HepG2 (cell line): ENCODE measurements at regions not wholly inside any gene's neighbourhood (a gene's known extent, or its start where the extent isn't known, plus 50 kb on each side); places are given as distances from the start of the nearest gene placed in this dataset.
A peak's percentile ranks its signal among the peaks of the same experiment; 100 is the strongest.

Experiments used
- BRCA1 ChIP-seq: sonication (generic); formaldehyde crosslinking; IDR thresholded peaks from 2 replicates; pipeline ENCODE4 v1.4.0; 2020; ENCODE audit warnings: missing genetic modification reagents
- CAMTA2 ChIP-seq: sonication (generic); formaldehyde crosslinking; IDR thresholded peaks from 2 replicates; pipeline ENCODE4 v1.4.0; 2020; ENCODE audit warnings: mild to moderate bottlenecking, missing genetic modification reagents, borderline replicate concordance
- FOXK2 ChIP-seq: fragments of 450-650 bp; IDR thresholded peaks from 2 replicates; pipeline ENCODE4 v1.6.1; 2016
- GABPB1 ChIP-seq: IDR thresholded peaks from 2 replicates; pipeline ENCODE4 v1.6.1; 2016; ENCODE audit warnings: mild to moderate bottlenecking, missing genetic modification reagents, moderate library complexity, missing compliant biosample characterization
- HNRNPLL ChIP-seq: fragments of 200-400 bp; formaldehyde crosslinking; IDR thresholded peaks from 2 replicates; pipeline ENCODE4 v1.6.1; 2017; ENCODE audit warnings: mild to moderate bottlenecking, low read depth, low read length; ENCODE audit not compliant: poor library complexity, severe bottlenecking
- KAT2B ChIP-seq: fragments of 150-350 bp; IDR thresholded peaks from 2 replicates; pipeline ENCODE4 v1.6.1; 2014; ENCODE audit warnings: low read depth, low read length, borderline replicate concordance
- MEF2D ChIP-seq: sonication (generic); formaldehyde crosslinking; IDR thresholded peaks from 2 replicates; pipeline ENCODE4 v1.5.1; 2020; ENCODE audit warnings: mild to moderate bottlenecking, missing genetic modification reagents
- MIXL1 ChIP-seq: IDR thresholded peaks from 2 replicates; pipeline ENCODE4 v1.6.1; 2016
- MTA3 ChIP-seq: sonication (generic); formaldehyde crosslinking; IDR thresholded peaks from 2 replicates; pipeline ENCODE4 v1.4.0; 2020; ENCODE audit warnings: missing genetic modification reagents
- MYNN ChIP-seq: sonication (generic); formaldehyde crosslinking; IDR thresholded peaks from 2 replicates; pipeline ENCODE4 v1.4.0; 2020; ENCODE audit warnings: mild to moderate bottlenecking, low read depth, missing genetic modification reagents
- SPEN ChIP-seq: sonication (generic); formaldehyde crosslinking; IDR thresholded peaks from 2 replicates; pipeline ENCODE4 v1.5.1; 2020; ENCODE audit warnings: low read depth, mild to moderate bottlenecking, missing genetic modification reagents
- ZBTB7B ChIP-seq: sonication (generic); formaldehyde crosslinking; IDR thresholded peaks from 2 replicates; pipeline ENCODE4 v1.4.0; 2020; ENCODE audit warnings: missing genetic modification reagents
- ZNF256 ChIP-seq: sonication (generic); formaldehyde crosslinking; conservative IDR thresholded peaks from 2 replicates; pipeline ENCODE4 v1.4.0; 2020; ENCODE audit warnings: missing genetic modification reagents
- ZNF430 ChIP-seq: sonication (generic); formaldehyde crosslinking; IDR thresholded peaks from 2 replicates; pipeline ENCODE4 v1.9.0; 2021; ENCODE audit warnings: mild to moderate bottlenecking, missing genetic modification reagents
- ZNF552 ChIP-seq: sonication (generic); formaldehyde crosslinking; IDR thresholded peaks from 2 replicates; pipeline ENCODE4 v1.9.0; 2022; ENCODE audit warnings: missing genetic modification reagents, mild to moderate bottlenecking, borderline replicate concordance
- ZNF660 ChIP-seq: sonication (generic); formaldehyde crosslinking; IDR thresholded peaks from 2 replicates; pipeline ENCODE4 v1.5.1; 2020; ENCODE audit warnings: mild to moderate bottlenecking, low read depth, missing genetic modification reagents, borderline replicate concordance
- ZNF772 ChIP-seq: sonication (generic); formaldehyde crosslinking; IDR thresholded peaks from 2 replicates; pipeline ENCODE4 v1.5.0; 2020; ENCODE audit warnings: mild to moderate bottlenecking, missing genetic modification reagents
- ZNF841 ChIP-seq: sonication (generic); formaldehyde crosslinking; IDR thresholded peaks from 2 replicates; pipeline ENCODE4 v1.8.1; 2023; ENCODE audit warnings: missing genetic modification reagents, borderline replicate concordance
- ZNF883 ChIP-seq: sonication (generic); formaldehyde crosslinking; IDR thresholded peaks from 2 replicates; pipeline ENCODE4 v1.5.1; 2020; ENCODE audit warnings: mild to moderate bottlenecking, missing genetic modification reagents; ENCODE audit errors: not compliant biosample characterization
- TF ChIP-seq, protein P1 (sequence below): sonication (generic); formaldehyde crosslinking; IDR thresholded peaks from 2 replicates; pipeline ENCODE4 v1.4.0; 2020; ENCODE audit warnings: mild to moderate bottlenecking, missing genetic modification reagents, borderline replicate concordance
- TF ChIP-seq, protein P2 (sequence below): sonication (generic); formaldehyde crosslinking; IDR thresholded peaks from 2 replicates; pipeline ENCODE4 v1.4.0; 2020; ENCODE audit warnings: mild to moderate bottlenecking, missing genetic modification reagents
- TF ChIP-seq, protein P3 (sequence below): sonication (generic); formaldehyde crosslinking; IDR thresholded peaks from 2 replicates; pipeline ENCODE4 v1.4.0; 2020; ENCODE audit warnings: missing genetic modification reagents
- TF ChIP-seq, protein P4 (sequence below): sonication (generic); formaldehyde crosslinking; IDR thresholded peaks from 2 replicates; pipeline ENCODE4 v1.9.0; 2022; ENCODE audit warnings: missing genetic modification reagents, mild to moderate bottlenecking, borderline replicate concordance
- TF ChIP-seq, protein P5 (sequence below): sonication (generic); formaldehyde crosslinking; IDR thresholded peaks from 2 replicates; pipeline ENCODE4 v1.5.1; 2020; ENCODE audit warnings: mild to moderate bottlenecking, missing genetic modification reagents, moderate library complexity
- TF ChIP-seq, protein P6 (sequence below): sonication (generic); formaldehyde crosslinking; IDR thresholded peaks from 2 replicates; pipeline ENCODE4 v1.9.0; 2021; ENCODE audit warnings: missing genetic modification reagents, mild to moderate bottlenecking, borderline replicate concordance

DNA sequence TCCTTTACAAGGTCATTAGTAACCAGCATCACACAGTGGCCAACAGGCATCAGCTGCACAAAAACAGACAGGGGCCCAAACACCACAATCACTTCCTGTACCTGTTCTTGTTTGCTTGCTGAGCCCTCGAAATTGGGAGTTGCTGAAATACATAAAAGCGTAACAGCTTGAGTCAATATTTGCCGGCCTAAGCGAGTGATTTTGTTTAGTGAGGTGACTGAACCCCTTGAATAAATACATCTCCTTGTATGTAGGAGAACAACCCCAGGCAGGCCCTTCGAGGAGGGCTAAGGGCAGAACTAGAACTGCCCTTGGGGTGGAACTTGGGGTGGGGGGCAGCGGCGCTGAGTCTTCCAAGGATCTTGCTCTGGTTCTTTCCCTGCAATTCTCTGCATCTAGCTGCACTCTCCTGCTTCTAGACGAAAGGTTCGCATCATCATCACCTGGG is 502.5 kb downstream of the RASEF start (continued):
- TF ChIP-seq SPEN (CRISPR knock-in tag): peak; percentile 49; the same call in 1 of the 2 replicates
- TF ChIP-seq, protein P1, sequence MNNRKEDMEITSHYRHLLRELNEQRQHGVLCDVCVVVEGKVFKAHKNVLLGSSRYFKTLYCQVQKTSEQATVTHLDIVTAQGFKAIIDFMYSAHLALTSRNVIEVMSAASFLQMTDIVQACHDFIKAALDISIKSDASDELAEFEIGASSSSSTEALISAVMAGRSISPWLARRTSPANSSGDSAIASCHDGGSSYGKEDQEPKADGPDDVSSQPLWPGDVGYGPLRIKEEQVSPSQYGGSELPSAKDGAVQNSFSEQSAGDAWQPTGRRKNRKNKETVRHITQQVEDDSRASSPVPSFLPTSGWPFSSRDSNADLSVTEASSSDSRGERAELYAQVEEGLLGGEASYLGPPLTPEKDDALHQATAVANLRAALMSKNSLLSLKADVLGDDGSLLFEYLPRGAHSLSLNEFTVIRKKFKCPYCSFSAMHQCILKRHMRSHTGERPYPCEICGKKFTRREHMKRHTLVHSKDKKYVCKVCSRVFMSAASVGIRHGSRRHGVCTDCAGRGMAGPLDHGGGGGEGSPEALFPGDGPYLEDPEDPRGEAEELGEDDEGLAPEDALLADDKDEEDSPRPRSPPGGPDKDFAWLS (CRISPR knock-in tag): no peak
- TF ChIP-seq MTA3 (CRISPR knock-in tag): no peak
- TF ChIP-seq, protein P2, sequence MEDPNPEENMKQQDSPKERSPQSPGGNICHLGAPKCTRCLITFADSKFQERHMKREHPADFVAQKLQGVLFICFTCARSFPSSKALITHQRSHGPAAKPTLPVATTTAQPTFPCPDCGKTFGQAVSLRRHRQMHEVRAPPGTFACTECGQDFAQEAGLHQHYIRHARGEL (CRISPR knock-in tag): no peak
- TF ChIP-seq ZNF772 (CRISPR knock-in tag): 0 out of 2 replicates have a peak, but pooled peaks have one; percentile 46
- TF ChIP-seq, protein P3, sequence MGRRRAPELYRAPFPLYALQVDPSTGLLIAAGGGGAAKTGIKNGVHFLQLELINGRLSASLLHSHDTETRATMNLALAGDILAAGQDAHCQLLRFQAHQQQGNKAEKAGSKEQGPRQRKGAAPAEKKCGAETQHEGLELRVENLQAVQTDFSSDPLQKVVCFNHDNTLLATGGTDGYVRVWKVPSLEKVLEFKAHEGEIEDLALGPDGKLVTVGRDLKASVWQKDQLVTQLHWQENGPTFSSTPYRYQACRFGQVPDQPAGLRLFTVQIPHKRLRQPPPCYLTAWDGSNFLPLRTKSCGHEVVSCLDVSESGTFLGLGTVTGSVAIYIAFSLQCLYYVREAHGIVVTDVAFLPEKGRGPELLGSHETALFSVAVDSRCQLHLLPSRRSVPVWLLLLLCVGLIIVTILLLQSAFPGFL (CRISPR knock-in tag): no peak
- TF ChIP-seq FOXK2: no peak
- TF ChIP-seq ZNF660 (CRISPR knock-in tag): no peak
- TF ChIP-seq, protein P4, sequence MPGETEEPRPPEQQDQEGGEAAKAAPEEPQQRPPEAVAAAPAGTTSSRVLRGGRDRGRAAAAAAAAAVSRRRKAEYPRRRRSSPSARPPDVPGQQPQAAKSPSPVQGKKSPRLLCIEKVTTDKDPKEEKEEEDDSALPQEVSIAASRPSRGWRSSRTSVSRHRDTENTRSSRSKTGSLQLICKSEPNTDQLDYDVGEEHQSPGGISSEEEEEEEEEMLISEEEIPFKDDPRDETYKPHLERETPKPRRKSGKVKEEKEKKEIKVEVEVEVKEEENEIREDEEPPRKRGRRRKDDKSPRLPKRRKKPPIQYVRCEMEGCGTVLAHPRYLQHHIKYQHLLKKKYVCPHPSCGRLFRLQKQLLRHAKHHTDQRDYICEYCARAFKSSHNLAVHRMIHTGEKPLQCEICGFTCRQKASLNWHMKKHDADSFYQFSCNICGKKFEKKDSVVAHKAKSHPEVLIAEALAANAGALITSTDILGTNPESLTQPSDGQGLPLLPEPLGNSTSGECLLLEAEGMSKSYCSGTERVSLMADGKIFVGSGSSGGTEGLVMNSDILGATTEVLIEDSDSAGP (CRISPR knock-in tag): no peak
- no peak for TF ChIP-seq KAT2B
- TF ChIP-seq ZNF256 (CRISPR knock-in tag): no peak
- peak; percentile 74; the same call in 1 of the 2 replicates for TF ChIP-seq ZBTB7B
- peak; percentile 62; the same call in 1 of the 2 replicates for TF ChIP-seq GABPB1
- TF ChIP-seq CAMTA2 (CRISPR knock-in tag): no peak
- TF ChIP-seq ZNF552: no peak
- TF ChIP-seq ZNF883 (CRISPR knock-in tag): no peak
- TF ChIP-seq MYNN (CRISPR knock-in tag): no peak
- no peak; the same call in 1 of the 2 replicates for TF ChIP-seq ZNF841
- no peak for TF ChIP-seq BRCA1 (CRISPR knock-in tag)
- TF ChIP-seq, protein P5, sequence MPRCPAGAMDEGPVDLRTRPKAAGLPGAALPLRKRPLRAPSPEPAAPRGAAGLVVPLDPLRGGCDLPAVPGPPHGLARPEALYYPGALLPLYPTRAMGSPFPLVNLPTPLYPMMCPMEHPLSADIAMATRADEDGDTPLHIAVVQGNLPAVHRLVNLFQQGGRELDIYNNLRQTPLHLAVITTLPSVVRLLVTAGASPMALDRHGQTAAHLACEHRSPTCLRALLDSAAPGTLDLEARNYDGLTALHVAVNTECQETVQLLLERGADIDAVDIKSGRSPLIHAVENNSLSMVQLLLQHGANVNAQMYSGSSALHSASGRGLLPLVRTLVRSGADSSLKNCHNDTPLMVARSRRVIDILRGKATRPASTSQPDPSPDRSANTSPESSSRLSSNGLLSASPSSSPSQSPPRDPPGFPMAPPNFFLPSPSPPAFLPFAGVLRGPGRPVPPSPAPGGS (CRISPR knock-in tag): no peak
- peak; percentile 93 for TF ChIP-seq MEF2D (CRISPR knock-in tag)
- peak; percentile 72 for TF ChIP-seq ZNF430 (CRISPR knock-in tag)
- TF ChIP-seq MIXL1: peak; percentile 96
- no peak for TF ChIP-seq HNRNPLL
- TF ChIP-seq, protein P6, sequence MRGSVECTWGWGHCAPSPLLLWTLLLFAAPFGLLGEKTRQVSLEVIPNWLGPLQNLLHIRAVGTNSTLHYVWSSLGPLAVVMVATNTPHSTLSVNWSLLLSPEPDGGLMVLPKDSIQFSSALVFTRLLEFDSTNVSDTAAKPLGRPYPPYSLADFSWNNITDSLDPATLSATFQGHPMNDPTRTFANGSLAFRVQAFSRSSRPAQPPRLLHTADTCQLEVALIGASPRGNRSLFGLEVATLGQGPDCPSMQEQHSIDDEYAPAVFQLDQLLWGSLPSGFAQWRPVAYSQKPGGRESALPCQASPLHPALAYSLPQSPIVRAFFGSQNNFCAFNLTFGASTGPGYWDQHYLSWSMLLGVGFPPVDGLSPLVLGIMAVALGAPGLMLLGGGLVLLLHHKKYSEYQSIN (CRISPR knock-in tag): no peak
